T-helper 17 cell (primary cell): ENCODE measurements at regions not wholly inside any gene's neighbourhood (a gene's known extent, or its start where the extent isn't known, plus 50 kb on each side); places are given as distances from the start of the nearest gene placed in this dataset.
A peak's percentile ranks its signal among the peaks of the same experiment; 100 is the strongest.

Source experiments
- ATAC-seq: fragments of 150-1000 bp; cut with Tn5 transposase; 2 replicates; pipeline ENCODE4 v1.10.0; 2021; ENCODE audit warnings: mild to moderate bottlenecking, moderate library complexity
- DNase-seq, 3 donors: peaks; one replicate each; pipeline versions ENCODE4 v3.0.0 to v3.0.0-alpha.2; 2020 to 2021
- H3K9me3 ChIP-seq: one replicate; pipeline ENCODE4 v1.7.0; 2013; ENCODE audit warnings: low read length, mild to moderate bottlenecking; ENCODE audit not compliant: control insufficient read depth, poor library complexity, severe bottlenecking
- H3K27ac Mint-ChIP-seq: one replicate; pipeline ENCODE4 v1.8.0; 2022; ENCODE audit warnings: mild to moderate bottlenecking, moderate library complexity, mixed read lengths
- H3K27me3 Mint-ChIP-seq: one replicate; pipeline ENCODE4 v1.8.0; 2022; ENCODE audit warnings: mixed read lengths
- H3K36me3 Mint-ChIP-seq: one replicate; pipeline ENCODE4 v1.8.0; 2022; ENCODE audit warnings: low read depth, mixed read lengths
- H3K4me1 Mint-ChIP-seq: one replicate; pipeline ENCODE4 v1.8.0; 2022; ENCODE audit warnings: mild to moderate bottlenecking, mixed read lengths
- H3K4me3 Mint-ChIP-seq: one replicate; pipeline ENCODE4 v1.8.0; 2022; ENCODE audit warnings: mild to moderate bottlenecking, moderate library complexity, mixed read lengths

DNA sequence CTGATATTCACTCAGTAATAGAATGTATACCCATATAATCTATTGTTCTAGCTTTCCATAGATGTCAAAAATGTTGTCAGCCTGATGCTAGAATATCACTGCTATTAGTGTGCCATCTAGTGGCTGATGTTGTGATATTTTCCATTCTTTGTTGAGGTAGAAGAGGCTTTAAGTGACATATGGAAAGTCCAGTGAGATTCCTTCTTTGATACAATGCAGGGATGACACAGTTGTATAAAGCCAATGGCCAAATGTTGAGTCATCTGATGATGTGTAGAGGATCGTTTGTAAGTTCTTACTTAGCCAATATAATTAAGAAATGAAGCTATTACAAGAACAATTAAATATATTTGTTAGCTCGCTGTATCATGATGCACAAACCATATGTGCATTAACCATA, 58.1 kb upstream of the PCED1B start:
- no peak overlapping the region for H3K4me3 Mint-ChIP-seq
- H3K4me1 Mint-ChIP-seq: peaks cover 9% of the 10 kb centered on the region
- DNase-seq: no peak
- H3K27ac Mint-ChIP-seq: peak overlapping the region; percentile 32
- H3K9me3 ChIP-seq: no peaks in the 10 kb centered on the region
- H3K36me3 Mint-ChIP-seq: peaks cover 9% of the 10 kb centered on the region
- peak; percentile 57 for ATAC-seq
- peaks cover 42% of the 10 kb centered on the region for H3K27me3 Mint-ChIP-seq

- ATAC-seq: no peak
- H3K4me3 Mint-ChIP-seq: no peak overlapping the region
Observed at GRCh38 chr12:47022296-47022695, 57.1 kb upstream of the PCED1B start.

GRCh38 chr12:47023311-47023710, 56.1 kb upstream of the PCED1B start:
- no peaks in the 10 kb centered on the region for H3K9me3 ChIP-seq
- ATAC-seq (no peak), DNase-seq (no peak)
- Mint-ChIP-seq H3K4me1 (peaks cover 6% of the 10 kb centered on the region), H3K36me3 (peaks cover 5% of the 10 kb centered on the region), H3K4me3 (no peak overlapping the region), H3K27me3 (peaks cover 36% of the 10 kb centered on the region), H3K27ac (no peak overlapping the region)

More at GRCh38 chr12:47022296-47022695, 57.1 kb upstream of the PCED1B start:
- peaks cover 40% of the 10 kb centered on the region for H3K27me3 Mint-ChIP-seq
- H3K36me3 Mint-ChIP-seq: peaks cover 9% of the 10 kb centered on the region
- peaks cover 9% of the 10 kb centered on the region for H3K4me1 Mint-ChIP-seq
- no peaks in the 10 kb centered on the region for H3K9me3 ChIP-seq
- no peak for DNase-seq
- no peak overlapping the region for H3K27ac Mint-ChIP-seq

DNA sequence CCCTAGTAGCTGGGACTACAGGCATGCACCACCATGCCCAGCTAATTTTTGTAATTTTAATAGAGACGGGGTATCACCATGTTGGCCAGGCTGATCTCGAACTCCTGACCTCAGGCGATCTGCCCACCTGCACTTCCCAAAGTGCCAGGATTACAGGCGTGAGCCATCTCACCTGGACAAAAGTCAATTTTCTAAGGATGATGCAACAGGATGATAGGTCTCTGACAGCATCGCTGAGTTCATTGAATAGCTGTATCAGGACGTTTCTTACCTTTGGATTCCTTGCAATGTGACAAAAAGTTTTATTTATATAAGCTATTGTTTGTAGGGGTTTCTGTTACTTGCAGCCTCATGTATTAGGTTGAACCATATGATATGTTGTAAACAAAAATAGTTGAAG, 55.5 kb upstream of the PCED1B start:
- H3K27me3 Mint-ChIP-seq: peaks cover 31% of the 10 kb centered on the region
- no peak overlapping the region for H3K4me3 Mint-ChIP-seq
- H3K4me1 Mint-ChIP-seq: peaks cover 6% of the 10 kb centered on the region
- DNase-seq (no peak), ATAC-seq (no peak)
- peaks cover 5% of the 10 kb centered on the region for H3K36me3 Mint-ChIP-seq
- H3K9me3 ChIP-seq: no peaks in the 10 kb centered on the region
- no peak overlapping the region for H3K27ac Mint-ChIP-seq

GRCh38 chr12:47024463-47024862, 55.0 kb upstream of the PCED1B start:
- H3K27me3 Mint-ChIP-seq: peaks cover 28% of the 10 kb centered on the region
- peaks cover 6% of the 10 kb centered on the region for H3K4me1 Mint-ChIP-seq
- DNase-seq (no peak), ATAC-seq (no peak)
- peaks cover 5% of the 10 kb centered on the region for H3K36me3 Mint-ChIP-seq
- no peak overlapping the region for H3K27ac Mint-ChIP-seq
- no peak overlapping the region for H3K4me3 Mint-ChIP-seq
- H3K9me3 ChIP-seq: no peaks in the 10 kb centered on the region

- Mint-ChIP-seq H3K4me1 (peaks cover 11% of the 10 kb centered on the region), H3K4me3 (no peak overlapping the region), H3K27me3 (peaks cover 19% of the 10 kb centered on the region), H3K36me3 (peaks cover 5% of the 10 kb centered on the region), H3K27ac (no peak overlapping the region)
- DNase-seq: no peak
- no peak for ATAC-seq
- no peaks in the 10 kb centered on the region for H3K9me3 ChIP-seq
Observed at GRCh38 chr12:47025349-47025748, 54.1 kb upstream of the PCED1B start.

GRCh38 chr12:47025798-47026197, 53.6 kb upstream of the PCED1B start:
- Mint-ChIP-seq H3K4me1 (peaks cover 8% of the 10 kb centered on the region), H3K36me3 (peaks cover 5% of the 10 kb centered on the region), H3K27me3 (peaks cover 19% of the 10 kb centered on the region), H3K27ac (no peak overlapping the region), H3K4me3 (no peak overlapping the region)
- no peak for ATAC-seq
- H3K9me3 ChIP-seq: no peaks in the 10 kb centered on the region
- DNase-seq: no peak

- DNase-seq (no peak), ATAC-seq (no peak)
- H3K9me3 ChIP-seq: no peaks in the 10 kb centered on the region
- H3K36me3 Mint-ChIP-seq: peaks cover 5% of the 10 kb centered on the region
- no peak overlapping the region for H3K27ac Mint-ChIP-seq
- H3K4me1 Mint-ChIP-seq: peaks cover 6% of the 10 kb centered on the region
- peaks cover 19% of the 10 kb centered on the region for H3K27me3 Mint-ChIP-seq
- H3K4me3 Mint-ChIP-seq: no peak overlapping the region
Observed at GRCh38 chr12:47026291-47026690, 53.1 kb upstream of the PCED1B start.
